ENCODE measurements at regions not wholly inside any gene's neighbourhood (a gene's known extent, or its start where the extent isn't known, plus 50 kb on each side); places are given as distances from the start of the nearest gene placed in this dataset.

DNA sequence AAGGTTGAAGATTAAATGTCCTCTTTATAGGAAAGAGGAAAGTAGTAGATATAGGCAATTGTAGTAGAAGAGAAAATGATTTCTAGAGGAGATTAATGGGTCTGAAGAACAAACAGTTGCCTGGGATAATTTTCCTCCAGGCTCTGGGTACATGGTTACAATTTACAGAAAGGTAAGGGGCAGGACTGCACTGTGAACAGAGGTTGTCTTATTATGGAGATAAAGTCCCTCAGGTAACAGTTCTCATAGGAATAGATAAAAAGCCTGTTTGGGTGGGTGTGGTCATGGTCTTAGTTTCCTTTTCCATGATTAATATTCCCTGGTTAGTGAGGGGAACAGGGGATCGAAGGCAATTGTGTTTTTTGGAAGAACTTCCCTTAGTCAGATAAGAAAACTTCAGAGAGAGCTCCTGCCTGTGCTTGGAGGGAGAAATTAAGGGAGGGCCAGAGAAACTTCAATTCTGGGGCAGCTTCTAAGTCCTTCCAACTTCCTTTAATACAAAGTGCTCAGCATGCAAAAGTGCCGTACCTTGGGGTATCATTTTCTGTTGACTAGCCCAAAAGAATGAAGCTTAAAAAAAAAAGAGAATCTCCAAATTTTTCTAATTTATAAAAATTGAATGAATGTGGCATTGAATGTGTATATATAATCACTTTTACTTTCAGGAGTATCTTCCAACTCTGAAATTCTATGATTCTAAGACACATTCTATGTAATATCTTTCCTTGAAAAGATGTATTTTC lies 295.4 kb upstream of the USP25 start:
- no peaks in the 10 kb centered on the region for H3K4me1 ChIP-seq (ENCODE audit: control insufficient read depth in 2 of 2, insufficient read depth in 2 of 2, low read length in 2 of 2)
- no peaks in the 10 kb centered on the region for H3K36me3 ChIP-seq (ENCODE audit: control insufficient read depth in 2 of 2, insufficient read depth in 2 of 2, low read length in 1 of 2)
- no peak for DNase-seq (ENCODE audit: low read depth in 6 of 9, low spot score in 9 of 9)
- H3K4me3 ChIP-seq (ENCODE audit: low read length in 2 of 2) = no peak overlapping the region
- 73% methylated on average over 2 of the region's 2 CpGs for WGBS
- H3K27ac ChIP-seq (ENCODE audit: low read depth in 1 of 2, low read length in 1 of 2) = no peak overlapping the region
- H3K9me3 ChIP-seq (ENCODE audit: control insufficient read depth in 2 of 2, insufficient read depth in 1 of 2, low read length in 1 of 2) = no peaks in the 10 kb centered on the region
- H3K27me3 ChIP-seq (ENCODE audit: control insufficient read depth in 2 of 2, insufficient read depth in 1 of 2, low read length in 1 of 2) = no peaks in the 10 kb centered on the region

GRCh38 chr21:15436031-15436430 lies 293.8 kb upstream of the USP25 start:
- no peak for DNase-seq (ENCODE audit: low read depth in 6 of 9, low spot score in 9 of 9)
- no peaks in the 10 kb centered on the region for H3K27me3 ChIP-seq (ENCODE audit: control insufficient read depth in 2 of 2, insufficient read depth in 1 of 2, low read length in 1 of 2)
- no peaks in the 10 kb centered on the region for H3K9me3 ChIP-seq (ENCODE audit: control insufficient read depth in 2 of 2, insufficient read depth in 1 of 2, low read length in 1 of 2)
- no peaks in the 10 kb centered on the region for H3K36me3 ChIP-seq (ENCODE audit: control insufficient read depth in 2 of 2, insufficient read depth in 2 of 2, low read length in 1 of 2)
- H3K4me3 ChIP-seq (ENCODE audit: low read length in 2 of 2) = no peak overlapping the region
- H3K27ac ChIP-seq (ENCODE audit: low read depth in 1 of 2, low read length in 1 of 2) = no peak overlapping the region
- WGBS = 85% methylated on average over 1 of the region's 1 CpG
- no peaks in the 10 kb centered on the region for H3K4me1 ChIP-seq (ENCODE audit: control insufficient read depth in 2 of 2, insufficient read depth in 2 of 2, low read length in 2 of 2)

GRCh38 chr21:15437883-15438282 lies 291.9 kb upstream of the USP25 start:
- H3K4me3 ChIP-seq (ENCODE audit: low read length in 2 of 2) = no peak overlapping the region
- 36% methylated on average over 2 of the region's 2 CpGs for WGBS

DNA sequence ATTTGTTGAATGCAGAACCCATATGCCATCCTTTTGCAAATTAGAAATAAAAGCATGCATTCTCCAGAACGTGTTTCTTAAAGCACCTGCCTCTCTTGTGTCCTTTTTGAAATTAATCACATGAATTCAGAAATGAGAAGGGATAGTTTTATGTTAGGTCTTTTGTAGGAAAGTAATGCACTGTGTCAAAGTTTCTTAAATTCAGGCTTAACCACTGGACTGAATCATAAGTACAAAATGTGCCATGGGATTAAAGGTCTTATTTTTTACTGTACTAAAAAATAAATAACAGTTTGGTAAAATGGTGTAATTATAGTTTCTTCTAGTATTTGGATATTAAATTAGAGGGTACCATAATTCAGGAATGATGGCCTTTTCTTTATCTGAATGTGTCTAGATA lies 290.1 kb upstream of the USP25 start:
- WGBS = 59% methylated on average over 1 of the region's 1 CpG

More at GRCh38 chr21:15437883-15438282, 291.9 kb upstream of the USP25 start:
- H3K36me3 ChIP-seq (ENCODE audit: control insufficient read depth in 2 of 2, insufficient read depth in 2 of 2, low read length in 1 of 2) = no peaks in the 10 kb centered on the region
- no peaks in the 10 kb centered on the region for H3K4me1 ChIP-seq (ENCODE audit: control insufficient read depth in 2 of 2, insufficient read depth in 2 of 2, low read length in 2 of 2)
- H3K27ac ChIP-seq (ENCODE audit: low read depth in 1 of 2, low read length in 1 of 2) = no peak overlapping the region
- no peaks in the 10 kb centered on the region for H3K9me3 ChIP-seq (ENCODE audit: control insufficient read depth in 2 of 2, insufficient read depth in 1 of 2, low read length in 1 of 2)
- DNase-seq (ENCODE audit: low read depth in 6 of 9, low spot score in 9 of 9) = peak in 1 of 9 donors; percentile 34
- no peaks in the 10 kb centered on the region for H3K27me3 ChIP-seq (ENCODE audit: control insufficient read depth in 2 of 2, insufficient read depth in 1 of 2, low read length in 1 of 2)

DNA sequence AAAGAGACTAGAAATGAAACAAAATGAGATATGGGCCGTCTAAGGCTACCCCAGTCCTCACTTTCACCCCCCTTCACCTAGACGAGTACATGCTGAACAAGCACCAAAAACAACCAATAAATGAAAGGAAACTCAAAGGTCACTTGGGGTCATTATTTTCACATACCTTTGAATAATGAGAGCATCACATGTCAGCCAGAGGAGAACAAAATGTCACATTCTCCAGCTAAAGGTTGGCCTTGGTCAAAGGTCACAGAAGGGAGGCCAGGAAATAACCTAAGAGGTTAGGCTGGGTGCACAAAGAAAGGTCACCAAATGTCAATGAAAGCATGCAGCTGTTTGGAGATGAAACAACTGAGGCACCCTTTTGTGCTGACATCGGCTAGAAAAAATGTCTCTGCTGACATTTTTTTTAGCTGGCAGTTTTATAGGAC lies 288.7 kb upstream of the USP25 start:
- Histone ChIP-seq H3K4me3 (ENCODE audit: low read length in 2 of 2) (no peak overlapping the region), H3K9me3 (ENCODE audit: control insufficient read depth in 2 of 2, insufficient read depth in 1 of 2, low read length in 1 of 2) (no peaks in the 10 kb centered on the region), H3K36me3 (ENCODE audit: control insufficient read depth in 2 of 2, insufficient read depth in 2 of 2, low read length in 1 of 2) (no peaks in the 10 kb centered on the region), H3K27me3 (ENCODE audit: control insufficient read depth in 2 of 2, insufficient read depth in 1 of 2, low read length in 1 of 2) (no peaks in the 10 kb centered on the region), H3K27ac (ENCODE audit: low read depth in 1 of 2, low read length in 1 of 2) (no peak overlapping the region), H3K4me1 (ENCODE audit: control insufficient read depth in 2 of 2, insufficient read depth in 2 of 2, low read length in 2 of 2) (peaks cover 3% of the 10 kb centered on the region in 2 donors)
- 74% methylated on average over 3 of the region's 3 CpGs for WGBS
- peak in 2 of 9 donors; percentile 10 to 47 for DNase-seq (ENCODE audit: low read depth in 6 of 9, low spot score in 9 of 9)

More for the DNA sequence above, 290.1 kb upstream of the USP25 start:
- Histone ChIP-seq H3K9me3 (ENCODE audit: control insufficient read depth in 2 of 2, insufficient read depth in 1 of 2, low read length in 1 of 2) (no peaks in the 10 kb centered on the region), H3K27me3 (ENCODE audit: control insufficient read depth in 2 of 2, insufficient read depth in 1 of 2, low read length in 1 of 2) (no peaks in the 10 kb centered on the region), H3K27ac (ENCODE audit: low read depth in 1 of 2, low read length in 1 of 2) (no peak overlapping the region), H3K36me3 (ENCODE audit: control insufficient read depth in 2 of 2, insufficient read depth in 2 of 2, low read length in 1 of 2) (no peaks in the 10 kb centered on the region), H3K4me3 (ENCODE audit: low read length in 2 of 2) (no peak overlapping the region), H3K4me1 (ENCODE audit: control insufficient read depth in 2 of 2, insufficient read depth in 2 of 2, low read length in 2 of 2) (peaks cover 2 to 3% of the 10 kb centered on the region in 2 donors)
- no peak for DNase-seq (ENCODE audit: low read depth in 6 of 9, low spot score in 9 of 9)

DNA sequence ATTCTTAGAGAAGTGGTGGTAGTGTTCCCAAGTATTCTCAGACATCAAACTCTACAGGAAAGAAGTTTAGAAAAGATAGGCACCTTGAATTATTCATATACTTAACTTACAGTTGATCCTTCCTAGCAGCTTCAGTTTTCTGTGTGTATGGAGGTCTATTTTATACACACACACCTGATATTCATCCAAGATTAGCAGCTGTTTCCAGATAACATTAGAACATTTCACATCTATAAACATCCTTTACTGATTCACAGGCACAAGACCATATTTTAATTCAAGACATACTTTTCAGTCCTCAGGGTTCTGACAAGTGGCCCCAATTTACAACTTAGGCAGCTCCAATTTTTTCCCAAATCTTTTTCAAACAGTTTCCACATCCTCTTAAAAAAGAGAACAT lies 287.8 kb upstream of the USP25 start:
- DNase-seq (ENCODE audit: low read depth in 6 of 9, low spot score in 9 of 9) = no peak
- no peaks in the 10 kb centered on the region for H3K36me3 ChIP-seq (ENCODE audit: control insufficient read depth in 2 of 2, insufficient read depth in 2 of 2, low read length in 1 of 2)
- H3K27me3 ChIP-seq (ENCODE audit: control insufficient read depth in 2 of 2, insufficient read depth in 1 of 2, low read length in 1 of 2) = no peaks in the 10 kb centered on the region
- no peaks in the 10 kb centered on the region for H3K9me3 ChIP-seq (ENCODE audit: control insufficient read depth in 2 of 2, insufficient read depth in 1 of 2, low read length in 1 of 2)
- H3K4me3 ChIP-seq (ENCODE audit: low read length in 2 of 2) = no peak overlapping the region
- H3K4me1 ChIP-seq (ENCODE audit: control insufficient read depth in 2 of 2, insufficient read depth in 2 of 2, low read length in 2 of 2) = peaks cover 3% of the 10 kb centered on the region in 2 donors
- no peak overlapping the region for H3K27ac ChIP-seq (ENCODE audit: low read depth in 1 of 2, low read length in 1 of 2)

- no peaks in the 10 kb centered on the region for H3K27me3 ChIP-seq (ENCODE audit: control insufficient read depth in 2 of 2, insufficient read depth in 1 of 2, low read length in 1 of 2)
- no peaks in the 10 kb centered on the region for H3K9me3 ChIP-seq (ENCODE audit: control insufficient read depth in 2 of 2, insufficient read depth in 1 of 2, low read length in 1 of 2)
- H3K4me3 ChIP-seq (ENCODE audit: low read length in 2 of 2) = no peak overlapping the region
- no peaks in the 10 kb centered on the region for H3K36me3 ChIP-seq (ENCODE audit: control insufficient read depth in 2 of 2, insufficient read depth in 2 of 2, low read length in 1 of 2)
- WGBS = 71% methylated on average over 6 of the region's 6 CpGs
- H3K4me1 ChIP-seq (ENCODE audit: control insufficient read depth in 2 of 2, insufficient read depth in 2 of 2, low read length in 2 of 2) = peaks cover 3% of the 10 kb centered on the region in 2 donors
- no peak overlapping the region for H3K27ac ChIP-seq (ENCODE audit: low read depth in 1 of 2, low read length in 1 of 2)
- DNase-seq (ENCODE audit: low read depth in 6 of 9, low spot score in 9 of 9) = no peak
Observed at GRCh38 chr21:15442743-15443469, 286.9 kb upstream of the USP25 start.

GRCh38 chr21:15443740-15444117 lies 286.1 kb upstream of the USP25 start:
- no peak for DNase-seq (ENCODE audit: low read depth in 6 of 9, low spot score in 9 of 9)
- Histone ChIP-seq H3K27ac (ENCODE audit: low read depth in 1 of 2, low read length in 1 of 2) (no peak overlapping the region), H3K4me1 (ENCODE audit: control insufficient read depth in 2 of 2, insufficient read depth in 2 of 2, low read length in 2 of 2) (peaks cover 3% of the 10 kb centered on the region in 2 donors), H3K4me3 (ENCODE audit: low read length in 2 of 2) (no peak overlapping the region), H3K27me3 (ENCODE audit: control insufficient read depth in 2 of 2, insufficient read depth in 1 of 2, low read length in 1 of 2) (no peaks in the 10 kb centered on the region), H3K9me3 (ENCODE audit: control insufficient read depth in 2 of 2, insufficient read depth in 1 of 2, low read length in 1 of 2) (no peaks in the 10 kb centered on the region), H3K36me3 (ENCODE audit: control insufficient read depth in 2 of 2, insufficient read depth in 2 of 2, low read length in 1 of 2) (no peaks in the 10 kb centered on the region)
- 29% methylated on average over 2 of the region's 2 CpGs for WGBS

- Histone ChIP-seq H3K36me3 (ENCODE audit: control insufficient read depth in 2 of 2, insufficient read depth in 2 of 2, low read length in 1 of 2) (no peaks in the 10 kb centered on the region), H3K27me3 (ENCODE audit: control insufficient read depth in 2 of 2, insufficient read depth in 1 of 2, low read length in 1 of 2) (no peaks in the 10 kb centered on the region), H3K4me3 (ENCODE audit: low read length in 2 of 2) (no peak overlapping the region), H3K4me1 (ENCODE audit: control insufficient read depth in 2 of 2, insufficient read depth in 2 of 2, low read length in 2 of 2) (peaks cover 3% of the 10 kb centered on the region in 2 donors), H3K9me3 (ENCODE audit: control insufficient read depth in 2 of 2, insufficient read depth in 1 of 2, low read length in 1 of 2) (no peaks in the 10 kb centered on the region), H3K27ac (ENCODE audit: low read depth in 1 of 2, low read length in 1 of 2) (no peak overlapping the region)
- no peak for DNase-seq (ENCODE audit: low read depth in 6 of 9, low spot score in 9 of 9)
- WGBS = 87% methylated on average over 7 of the region's 7 CpGs
Observed at GRCh38 chr21:15444118-15444960, 285.4 kb upstream of the USP25 start.

All from thymus (tissue), 11 donors.